Colonic mucosa (tissue), 4 donors: ENCODE measurements at regions not wholly inside any gene's neighbourhood (a gene's known extent, or its start where the extent isn't known, plus 50 kb on each side); places are given as distances from the start of the nearest gene placed in this dataset.

Source experiments
- DNase-seq: peaks from one replicate; pipeline ENCODE4 v3.0.0-alpha.2; 2020
- H3K27ac ChIP-seq: fragments of 200-600 bp; one replicate; pipeline ENCODE4 v1.8.0; 2021
- H3K27me3 ChIP-seq: fragments of 200-600 bp; one replicate; pipeline ENCODE4 v1.8.0; 2021
- H3K36me3 ChIP-seq: fragments of 200-600 bp; one replicate; pipeline ENCODE4 v1.8.0; 2021
- H3K4me1 ChIP-seq: fragments of 200-600 bp; one replicate; pipeline ENCODE4 v1.8.0; 2021; ENCODE audit warnings: mild to moderate bottlenecking
- H3K4me3 ChIP-seq: fragments of 200-600 bp; one replicate; pipeline ENCODE4 v1.8.0; 2021
- H3K9ac ChIP-seq, 2 donors: one replicate each; pipeline ENCODE4 v1.7.0; 2013; ENCODE audit warnings: control low read depth in 2 of 2, low read depth in 2 of 2, low read length in 2 of 2
- H3K9me3 ChIP-seq: fragments of 200-600 bp; one replicate; pipeline ENCODE4 v1.8.0; 2021
- CTCF ChIP-seq: fragments of 200-600 bp; IDR thresholded peaks from one replicate; pipeline ENCODE4 v1.8.0; 2022; ENCODE audit warnings: antibody characterized with exemption, mild to moderate bottlenecking
- intact Hi-C: fragments of 100-400 bp; cut with DNase I; formaldehyde crosslinking; loops from one replicate; pipeline ENCODE4 v1.14.1; 2022
- donor health status: healthy.
- donor health status: DM: no; HTN: no; CAD: no.
- donor health status: DM: no; HTN: no; CAD: no.

GRCh38 chr6:15716889-15717288 is 54.1 kb upstream of the DTNBP1 start:
- Histone ChIP-seq H3K9ac (no peak overlapping the region), H3K36me3 (no peaks in the 10 kb centered on the region), H3K4me1 (no peaks in the 10 kb centered on the region), H3K27ac (no peak overlapping the region), H3K4me3 (no peak overlapping the region), H3K27me3 (no peaks in the 10 kb centered on the region), H3K9me3 (no peaks in the 10 kb centered on the region)
- intact Hi-C loops = no loop called here
- DNase-seq = no peak
- no peak for TF ChIP-seq CTCF

GRCh38 chr6:15715851-15716250 is 53.0 kb upstream of the DTNBP1 start:
- Histone ChIP-seq H3K4me3 (no peak overlapping the region), H3K9me3 (no peaks in the 10 kb centered on the region), H3K36me3 (no peaks in the 10 kb centered on the region), H3K9ac (no peak overlapping the region), H3K27ac (no peak overlapping the region), H3K4me1 (no peaks in the 10 kb centered on the region), H3K27me3 (no peaks in the 10 kb centered on the region)
- DNase-seq = no peak
- no peak for TF ChIP-seq CTCF
- intact Hi-C loops = no loop called here

GRCh38 chr6:15715060-15715459 is 52.2 kb upstream of the DTNBP1 start:
- H3K4me1 ChIP-seq = no peaks in the 10 kb centered on the region
- H3K27ac ChIP-seq = no peak overlapping the region
- H3K9me3 ChIP-seq = no peaks in the 10 kb centered on the region
- no peak for DNase-seq
- no peaks in the 10 kb centered on the region for H3K27me3 ChIP-seq
- intact Hi-C loops = no loop called here
- no peaks in the 10 kb centered on the region for H3K36me3 ChIP-seq
- TF ChIP-seq CTCF = no peak
- no peak overlapping the region for H3K4me3 ChIP-seq
- no peak overlapping the region for H3K9ac ChIP-seq

- no peak for DNase-seq
- Histone ChIP-seq H3K27me3 (no peaks in the 10 kb centered on the region), H3K9me3 (no peaks in the 10 kb centered on the region), H3K9ac (no peak overlapping the region), H3K4me3 (no peak overlapping the region), H3K4me1 (no peaks in the 10 kb centered on the region), H3K27ac (no peak overlapping the region), H3K36me3 (no peaks in the 10 kb centered on the region)
- TF ChIP-seq CTCF = no peak
- intact Hi-C loops = no loop called here
Measured at GRCh38 chr6:15714658-15715057, 51.8 kb upstream of the DTNBP1 start.

GRCh38 chr6:15713325-15713724 is 50.5 kb upstream of the DTNBP1 start:
- intact Hi-C loops = no loop called here
- no peak for TF ChIP-seq CTCF

GRCh38 chr6:15712797-15713196 is 50.0 kb upstream of the DTNBP1 start:
- Histone ChIP-seq H3K27ac (no peak overlapping the region), H3K4me3 (no peak overlapping the region), H3K9me3 (no peaks in the 10 kb centered on the region), H3K27me3 (no peaks in the 10 kb centered on the region), H3K9ac (no peak overlapping the region), H3K36me3 (no peaks in the 10 kb centered on the region), H3K4me1 (no peaks in the 10 kb centered on the region)
- TF ChIP-seq CTCF = no peak
- DNase-seq = no peak
- intact Hi-C loops = no loop called here

More at GRCh38 chr6:15713325-15713724, 50.5 kb upstream of the DTNBP1 start:
- no peaks in the 10 kb centered on the region for H3K27me3 ChIP-seq
- H3K4me3 ChIP-seq = no peak overlapping the region
- no peaks in the 10 kb centered on the region for H3K36me3 ChIP-seq
- DNase-seq = no peak
- no peaks in the 10 kb centered on the region for H3K4me1 ChIP-seq
- H3K27ac ChIP-seq = no peak overlapping the region
- no peak overlapping the region for H3K9ac ChIP-seq
- no peaks in the 10 kb centered on the region for H3K9me3 ChIP-seq
